HuH-7.5 (cell line): ENCODE measurements at regions not wholly inside any gene's neighbourhood (a gene's known extent, or its start where the extent isn't known, plus 50 kb on each side); places are given as distances from the start of the nearest gene placed in this dataset.

ENCODE experiments used
- DNase-seq: peaks from one replicate; pipeline ENCODE4 v3.0.0; 2011; ENCODE audit warnings: low spot score

GRCh38 chr2:144156736-144157640 is 362.9 kb downstream of the ZEB2 start:
- DNase-seq, result no peak

- DNase-seq, result no peak
Measured at GRCh38 chr2:144154205-144154604, 365.7 kb downstream of the ZEB2 start.

- DNase-seq, result no peak
Measured at GRCh38 chr2:144152817-144153271, 367.1 kb downstream of the ZEB2 start.

- DNase-seq, result no peak
Measured at GRCh38 chr2:144151851-144152250, 368.1 kb downstream of the ZEB2 start.

GRCh38 chr2:144151405-144151804 is 368.5 kb downstream of the ZEB2 start:
- no peak for DNase-seq

GRCh38 chr2:144147356-144147755 is 372.6 kb downstream of the ZEB2 start:
- DNase-seq, result no peak

- no peak for DNase-seq
Measured at GRCh38 chr2:144146876-144147275, 373.0 kb downstream of the ZEB2 start.

GRCh38 chr2:144146076-144146475 is 373.8 kb downstream of the ZEB2 start:
- DNase-seq, result no peak

- no peak for DNase-seq
Measured at GRCh38 chr2:144143294-144144151, 376.4 kb downstream of the ZEB2 start.

GRCh38 chr2:144140891-144141290 is 379.0 kb downstream of the ZEB2 start:
- DNase-seq, result no peak

GRCh38 chr2:144137705-144138428 is 382.1 kb downstream of the ZEB2 start:
- no peak for DNase-seq

GRCh38 chr2:144137272-144137671 is 382.6 kb downstream of the ZEB2 start:
- DNase-seq, result no peak

GRCh38 chr2:144136297-144137010 is 383.5 kb downstream of the ZEB2 start:
- DNase-seq, result no peak

GRCh38 chr2:144133936-144134665 is 385.8 kb downstream of the ZEB2 start:
- no peak for DNase-seq

GRCh38 chr2:144132357-144132756 is 387.6 kb downstream of the ZEB2 start:
- no peak for DNase-seq

- DNase-seq, result no peak
Measured at GRCh38 chr2:144131042-144131441, 388.9 kb downstream of the ZEB2 start.

GRCh38 chr2:144130551-144130950 is 389.4 kb downstream of the ZEB2 start:
- DNase-seq, result no peak

- DNase-seq, result no peak
Measured at GRCh38 chr2:144128130-144128746, 391.7 kb downstream of the ZEB2 start.

- no peak for DNase-seq
Measured at GRCh38 chr2:144127693-144128092, 392.2 kb downstream of the ZEB2 start.

GRCh38 chr2:144126302-144126701 is 393.6 kb downstream of the ZEB2 start:
- no peak for DNase-seq
